Breast epithelium (tissue), 3 donors: ENCODE measurements at regions not wholly inside any gene's neighbourhood (a gene's known extent, or its start where the extent isn't known, plus 50 kb on each side); places are given as distances from the start of the nearest gene placed in this dataset.

Source experiments
- POLR2A ChIP-seq: fragments of 450-650 bp; IDR thresholded peaks from one replicate; pipeline ENCODE4 v1.6.1; 2016; ENCODE audit warnings: antibody characterized with exemption, mild to moderate bottlenecking, moderate library complexity
- POLR2AphosphoS5 ChIP-seq, 3 donors: sonication (generic); formaldehyde crosslinking; IDR thresholded peaks; one replicate each; pipeline ENCODE4 v1.6.1; 2017; ENCODE audit warnings: antibody characterized with exemption in 3 of 3
- TF ChIP-seq, protein P1 (sequence below), 3 donors: fragments of 450-650 bp; IDR thresholded peaks; one replicate each; pipeline ENCODE4 v1.5.1; 2016 to 2017; ENCODE audit warnings: antibody characterized with exemption in 3 of 3, mild to moderate bottlenecking in 3 of 3, moderate library complexity in 3 of 3

DNA sequence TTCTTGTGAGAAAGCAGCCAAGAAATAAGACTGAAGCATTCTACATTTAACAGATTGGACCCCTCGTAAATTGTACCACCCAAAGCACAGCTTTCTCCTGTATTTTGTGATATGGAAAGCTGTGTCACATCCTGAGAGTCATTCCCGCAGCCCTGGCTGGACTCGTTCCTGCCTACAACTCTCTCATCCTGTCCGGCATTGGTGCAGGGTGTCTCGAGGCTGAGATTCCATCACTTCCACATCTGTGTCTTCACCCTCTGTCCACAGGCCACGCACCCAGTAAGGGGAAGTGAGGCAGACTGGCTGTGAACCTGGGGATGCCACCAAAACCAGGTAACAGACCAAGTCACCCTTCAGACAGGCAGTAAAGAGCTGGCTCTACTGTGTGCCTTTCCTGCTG lies 146.2 kb upstream of the KLF6 start:
- TF ChIP-seq, protein P1, sequence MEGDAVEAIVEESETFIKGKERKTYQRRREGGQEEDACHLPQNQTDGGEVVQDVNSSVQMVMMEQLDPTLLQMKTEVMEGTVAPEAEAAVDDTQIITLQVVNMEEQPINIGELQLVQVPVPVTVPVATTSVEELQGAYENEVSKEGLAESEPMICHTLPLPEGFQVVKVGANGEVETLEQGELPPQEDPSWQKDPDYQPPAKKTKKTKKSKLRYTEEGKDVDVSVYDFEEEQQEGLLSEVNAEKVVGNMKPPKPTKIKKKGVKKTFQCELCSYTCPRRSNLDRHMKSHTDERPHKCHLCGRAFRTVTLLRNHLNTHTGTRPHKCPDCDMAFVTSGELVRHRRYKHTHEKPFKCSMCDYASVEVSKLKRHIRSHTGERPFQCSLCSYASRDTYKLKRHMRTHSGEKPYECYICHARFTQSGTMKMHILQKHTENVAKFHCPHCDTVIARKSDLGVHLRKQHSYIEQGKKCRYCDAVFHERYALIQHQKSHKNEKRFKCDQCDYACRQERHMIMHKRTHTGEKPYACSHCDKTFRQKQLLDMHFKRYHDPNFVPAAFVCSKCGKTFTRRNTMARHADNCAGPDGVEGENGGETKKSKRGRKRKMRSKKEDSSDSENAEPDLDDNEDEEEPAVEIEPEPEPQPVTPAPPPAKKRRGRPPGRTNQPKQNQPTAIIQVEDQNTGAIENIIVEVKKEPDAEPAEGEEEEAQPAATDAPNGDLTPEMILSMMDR (IDR thresholded peaks at IDR 0.05) = no peak
- no peak for TF ChIP-seq POLR2A
- TF ChIP-seq POLR2AphosphoS5 (IDR thresholded peaks at IDR 0.05) = no peak
